ENCODE measurements at regions not wholly inside any gene's neighbourhood (a gene's known extent, or its start where the extent isn't known, plus 50 kb on each side); places are given as distances from the start of the nearest gene placed in this dataset.

GRCh38 chr4:12961713-12962112, 522.4 kb downstream of the RAB28 start:
- TF ChIP-seq CTCF (IDR thresholded peaks at IDR 0.05; ENCODE audit: low read depth, low read length): no peak
- Histone ChIP-seq H3K36me3 (no peaks in the 10 kb centered on the region), H3K27ac (no peak overlapping the region), H3K9me3 (ENCODE audit: severe bottlenecking) (no peaks in the 10 kb centered on the region), H3K27me3 (ENCODE audit: insufficient read depth, low read depth, severe bottlenecking) (no peaks in the 10 kb centered on the region), H3K4me3 (ENCODE audit: low read depth, low read length) (no peak overlapping the region)
- DNase-seq: no peak

DNA sequence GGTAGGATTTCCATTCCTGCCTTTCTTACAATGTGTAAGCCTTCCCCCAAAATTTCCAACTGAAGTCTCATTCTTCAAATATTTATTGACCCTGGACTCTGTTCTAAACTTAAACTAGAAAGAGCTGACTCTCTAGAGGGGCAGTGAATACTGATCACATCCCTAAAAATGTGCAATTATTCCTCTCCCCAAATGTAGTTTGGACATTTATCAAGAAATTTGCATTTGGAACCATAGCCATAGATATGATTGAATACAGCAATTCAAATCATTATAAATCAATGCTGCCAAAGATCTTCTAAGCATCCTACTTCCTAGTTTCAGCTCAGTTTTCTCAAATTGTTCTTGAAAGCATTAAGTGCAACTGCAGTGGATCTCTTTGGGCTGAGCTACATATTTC, 525.7 kb downstream of the RAB28 start:
- TF ChIP-seq CTCF (IDR thresholded peaks at IDR 0.05; ENCODE audit: low read depth, low read length): no peak
- Histone ChIP-seq H3K27ac (no peak overlapping the region), H3K36me3 (no peaks in the 10 kb centered on the region), H3K4me3 (ENCODE audit: low read depth, low read length) (no peak overlapping the region), H3K27me3 (ENCODE audit: insufficient read depth, low read depth, severe bottlenecking) (no peaks in the 10 kb centered on the region), H3K9me3 (ENCODE audit: severe bottlenecking) (no peaks in the 10 kb centered on the region)
- DNase-seq: no peak

DNA sequence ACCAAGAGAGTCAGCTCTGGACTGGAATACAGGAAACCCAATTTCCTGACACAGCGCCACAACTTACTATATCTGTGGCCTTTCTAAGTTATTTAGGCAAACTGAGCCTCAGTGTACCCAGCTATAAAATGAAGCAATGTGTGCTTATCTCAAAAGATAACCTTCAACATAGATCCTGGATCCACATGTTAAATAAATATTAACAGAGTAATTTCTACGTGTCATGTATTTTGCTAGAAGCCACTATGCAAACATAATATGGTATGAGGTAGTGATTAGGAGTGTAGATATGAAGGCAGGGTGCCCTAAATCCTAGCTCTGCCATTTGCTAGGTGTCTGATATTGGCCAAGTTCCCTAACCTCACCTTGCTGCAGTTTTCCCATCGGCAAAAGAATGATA, 527.0 kb downstream of the RAB28 start:
- no peaks in the 10 kb centered on the region for H3K36me3 ChIP-seq
- no peak overlapping the region for H3K27ac ChIP-seq
- DNase-seq: no peak
- no peak overlapping the region for H3K4me3 ChIP-seq (ENCODE audit: low read depth, low read length)
- no peaks in the 10 kb centered on the region for H3K27me3 ChIP-seq (ENCODE audit: insufficient read depth, low read depth, severe bottlenecking)
- no peak for TF ChIP-seq CTCF (IDR thresholded peaks at IDR 0.05; ENCODE audit: low read depth, low read length)
- H3K9me3 ChIP-seq (ENCODE audit: severe bottlenecking): no peaks in the 10 kb centered on the region

- TF ChIP-seq CTCF (IDR thresholded peaks at IDR 0.05; ENCODE audit: low read depth, low read length): no peak
- no peaks in the 10 kb centered on the region for H3K9me3 ChIP-seq (ENCODE audit: severe bottlenecking)
- no peaks in the 10 kb centered on the region for H3K27me3 ChIP-seq (ENCODE audit: insufficient read depth, low read depth, severe bottlenecking)
- H3K27ac ChIP-seq: no peak overlapping the region
- no peak overlapping the region for H3K4me3 ChIP-seq (ENCODE audit: low read depth, low read length)
- DNase-seq: no peak
- no peaks in the 10 kb centered on the region for H3K36me3 ChIP-seq
Measured at GRCh38 chr4:12956026-12956425, 528.1 kb downstream of the RAB28 start.

GRCh38 chr4:12949719-12950490, 534.2 kb downstream of the RAB28 start:
- no peak for DNase-seq
- H3K27ac ChIP-seq: no peak overlapping the region
- no peaks in the 10 kb centered on the region for H3K36me3 ChIP-seq
- no peak overlapping the region for H3K4me3 ChIP-seq (ENCODE audit: low read depth, low read length)
- H3K27me3 ChIP-seq (ENCODE audit: insufficient read depth, low read depth, severe bottlenecking): peaks cover 4% of the 10 kb centered on the region
- TF ChIP-seq CTCF (IDR thresholded peaks at IDR 0.05; ENCODE audit: low read depth, low read length): no peak
- no peaks in the 10 kb centered on the region for H3K9me3 ChIP-seq (ENCODE audit: severe bottlenecking)

DNA sequence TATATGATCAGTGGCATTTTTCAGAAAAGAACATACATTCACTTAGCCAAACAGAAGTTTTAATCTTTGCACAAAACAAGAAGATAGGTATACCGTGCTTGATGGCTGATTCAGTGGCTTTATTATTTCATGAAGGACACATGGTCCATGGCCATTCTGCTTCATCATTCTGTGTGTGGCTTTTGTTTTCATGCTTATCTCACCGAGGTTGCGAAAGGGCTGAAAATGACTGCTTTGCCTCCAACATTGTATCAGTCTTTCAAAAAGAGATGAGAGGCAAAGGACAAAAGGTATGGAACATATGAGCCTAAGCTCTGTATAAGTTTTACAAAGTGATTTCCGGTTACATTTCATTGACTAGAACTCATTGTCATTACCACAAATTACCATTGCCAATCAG, 541.1 kb downstream of the RAB28 start:
- TF ChIP-seq CTCF (IDR thresholded peaks at IDR 0.05; ENCODE audit: low read depth, low read length): no peak
- Histone ChIP-seq H3K9me3 (ENCODE audit: severe bottlenecking) (no peaks in the 10 kb centered on the region), H3K36me3 (no peaks in the 10 kb centered on the region), H3K27me3 (ENCODE audit: insufficient read depth, low read depth, severe bottlenecking) (peaks cover 4% of the 10 kb centered on the region), H3K27ac (no peak overlapping the region), H3K4me3 (ENCODE audit: low read depth, low read length) (no peak overlapping the region)
- no peak for DNase-seq
